Activated T-cell treated with anti-CD3 and anti-CD28 coated beads, Interleukin-2, amount 50 U/mL, for 4 hours (primary cell): ENCODE measurements at regions not wholly inside any gene's neighbourhood (a gene's known extent, or its start where the extent isn't known, plus 50 kb on each side); places are given as distances from the start of the nearest gene placed in this dataset.
"Not testable (repeated sequence)": the region's sequence is repeated elsewhere in the genome, so short reads cannot be mapped to it uniquely, and the experiment has no call there.

ENCODE experiments used
- ATAC-seq, 2 donors: fragments of 200-7000 bp; cut with Tn5 transposase; one replicate each; pipeline ENCODE4 v1.10.0; 2021
- DNase-seq: peaks from one replicate; pipeline ENCODE4 v3.0.0-alpha.2; 2020
- H3K27me3 Mint-ChIP-seq: one replicate; pipeline ENCODE4 v1.8.0; 2021; ENCODE audit warnings: low read depth, mixed read lengths
- H3K36me3 Mint-ChIP-seq: one replicate; pipeline ENCODE4 v1.8.0; 2022; ENCODE audit warnings: mixed read lengths; ENCODE audit not compliant: insufficient read depth
- H3K4me1 Mint-ChIP-seq: one replicate; pipeline ENCODE4 v1.8.0; 2021; ENCODE audit warnings: low read depth, mixed read lengths
- H3K4me3 Mint-ChIP-seq: one replicate; pipeline ENCODE4 v1.8.0; 2021; ENCODE audit warnings: mild to moderate bottlenecking, moderate library complexity, mixed read lengths
- H3K9me3 Mint-ChIP-seq: one replicate; pipeline ENCODE4 v1.8.0; 2021; ENCODE audit warnings: mixed read lengths

- Mint-ChIP-seq H3K4me3 (no peak overlapping the region), H3K27me3 (no peaks in the 10 kb centered on the region), H3K36me3 (peaks cover 2% of the 10 kb centered on the region), H3K4me1 (peaks cover 9% of the 10 kb centered on the region), H3K9me3 (no peaks in the 10 kb centered on the region)
- ATAC-seq (no peak), DNase-seq (no peak)
Observed at GRCh38 chr15:75100679-75101078, 77.3 kb downstream of the PPCDC start.

- no peak for DNase-seq
- Mint-ChIP-seq H3K9me3 (no peaks in the 10 kb centered on the region), H3K36me3 (no peaks in the 10 kb centered on the region), H3K4me1 (peaks cover 26% of the 10 kb centered on the region), H3K27me3 (peaks cover 1% of the 10 kb centered on the region), H3K4me3 (peak overlapping the region; percentile 13)
- ATAC-seq, result no peak
Observed at GRCh38 chr15:75104804-75105557, 81.6 kb downstream of the PPCDC start.

- ATAC-seq (no peak), DNase-seq (no peak)
- Mint-ChIP-seq H3K27me3 (peaks cover 5% of the 10 kb centered on the region), H3K36me3 (no peaks in the 10 kb centered on the region), H3K4me1 (peaks cover 32% of the 10 kb centered on the region), H3K9me3 (peaks cover under 1% of the 10 kb centered on the region), H3K4me3 (no peak overlapping the region)
Observed at GRCh38 chr15:75107516-75107907, 84.1 kb downstream of the PPCDC start.

DNA sequence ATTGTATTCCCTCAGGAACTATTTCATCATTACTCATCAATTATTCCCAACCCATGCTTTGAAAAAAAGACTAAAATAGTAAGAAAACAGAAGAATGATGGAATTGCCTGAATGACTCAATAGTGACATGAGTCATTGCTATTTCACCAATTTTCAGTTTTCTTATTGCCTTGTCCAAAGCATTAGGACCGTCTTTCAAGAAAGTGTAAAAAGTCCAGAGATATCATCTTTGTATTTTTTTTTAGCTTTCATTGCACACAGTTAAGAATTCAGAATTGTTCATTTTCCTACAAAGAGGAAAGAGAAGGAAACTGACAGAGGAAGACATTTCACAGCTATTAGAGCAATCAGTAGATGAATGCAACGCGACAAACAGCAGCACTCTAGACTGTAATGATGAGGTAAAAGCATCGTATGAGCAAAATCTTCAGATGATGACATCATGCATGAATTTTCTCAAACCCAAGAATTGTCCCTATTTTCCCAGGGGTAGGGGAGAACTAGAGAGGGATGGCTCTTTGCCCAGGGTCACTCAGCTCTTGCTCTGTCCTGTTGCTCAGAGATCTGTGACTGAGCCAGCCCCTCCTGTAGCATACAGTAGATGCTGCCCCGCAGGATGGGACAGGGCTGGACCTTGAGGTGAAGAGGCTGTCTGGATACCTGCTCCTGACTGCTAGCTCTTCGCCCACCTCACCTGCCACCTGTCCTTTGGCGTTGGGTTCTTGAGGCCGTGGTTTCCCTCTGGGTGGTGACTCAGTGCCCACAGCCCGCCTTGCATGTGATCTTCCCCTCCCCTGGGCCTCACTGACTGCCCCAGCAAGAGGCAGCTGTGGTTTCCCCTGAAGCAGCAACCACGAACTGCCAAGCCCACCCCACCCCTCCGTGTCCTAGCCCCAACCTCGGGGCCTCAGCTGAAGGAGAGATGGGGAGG is 84.8 kb downstream of the PPCDC start:
- Mint-ChIP-seq H3K4me3 (peak overlapping the region; percentile 20), H3K36me3 (no peaks in the 10 kb centered on the region)
- DNase-seq, result peak; percentile 27

GRCh38 chr15:75109021-75109735 is 85.8 kb downstream of the PPCDC start:
- no peak for ATAC-seq
- Mint-ChIP-seq H3K27me3 (peaks cover 5% of the 10 kb centered on the region), H3K36me3 (no peaks in the 10 kb centered on the region), H3K9me3 (peaks cover 8% of the 10 kb centered on the region), H3K4me3 (no peak overlapping the region), H3K4me1 (peaks cover 38% of the 10 kb centered on the region)
- no peak for DNase-seq

More for the DNA sequence above, 84.8 kb downstream of the PPCDC start:
- Mint-ChIP-seq H3K4me1 (peaks cover 38% of the 10 kb centered on the region), H3K27me3 (peaks cover 5% of the 10 kb centered on the region), H3K9me3 (peaks cover 7% of the 10 kb centered on the region)
- ATAC-seq, result peak; percentile 87 to 88

GRCh38 chr15:75109736-75110130 is 86.3 kb downstream of the PPCDC start:
- H3K4me1 Mint-ChIP-seq, result peaks cover 36% of the 10 kb centered on the region
- no peak overlapping the region for H3K4me3 Mint-ChIP-seq
- H3K27me3 Mint-ChIP-seq, result peaks cover 5% of the 10 kb centered on the region
- H3K36me3 Mint-ChIP-seq, result no peaks in the 10 kb centered on the region
- no peak for ATAC-seq
- peaks cover 8% of the 10 kb centered on the region for H3K9me3 Mint-ChIP-seq
- no peak for DNase-seq

DNA sequence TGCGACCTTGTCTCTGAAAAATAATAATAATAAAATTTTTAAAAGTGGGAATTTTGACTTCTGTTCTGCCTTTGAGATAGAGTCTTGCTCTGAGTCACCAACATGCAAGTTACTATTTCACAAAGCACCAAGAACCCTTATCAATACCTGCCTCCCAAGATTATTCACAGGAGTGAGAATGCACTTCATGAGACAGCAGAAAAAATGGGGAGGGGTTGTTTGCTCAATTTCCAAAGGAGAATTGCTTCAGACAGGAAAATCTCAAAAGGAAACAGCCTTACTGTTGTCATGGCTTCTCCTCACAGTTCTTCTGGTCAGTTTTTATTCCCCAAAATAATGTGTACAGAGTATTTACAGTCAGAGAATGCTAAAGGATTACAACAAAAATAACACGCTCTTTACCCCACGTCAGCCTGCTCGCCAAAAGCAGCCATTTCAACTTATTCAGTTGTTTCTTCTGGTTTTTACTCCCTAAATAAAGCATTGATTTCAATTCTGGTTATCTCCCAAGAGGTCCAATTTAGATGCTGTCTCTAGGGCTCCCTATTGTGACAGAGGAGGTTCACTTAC is 89.0 kb downstream of the PPCDC start:
- Mint-ChIP-seq H3K36me3 (no peaks in the 10 kb centered on the region), H3K4me1 (peaks cover 33% of the 10 kb centered on the region), H3K4me3 (no peak overlapping the region), H3K27me3 (peaks cover 5% of the 10 kb centered on the region), H3K9me3 (peaks cover 8% of the 10 kb centered on the region)
- no peak for ATAC-seq
- no peak for DNase-seq

DNA sequence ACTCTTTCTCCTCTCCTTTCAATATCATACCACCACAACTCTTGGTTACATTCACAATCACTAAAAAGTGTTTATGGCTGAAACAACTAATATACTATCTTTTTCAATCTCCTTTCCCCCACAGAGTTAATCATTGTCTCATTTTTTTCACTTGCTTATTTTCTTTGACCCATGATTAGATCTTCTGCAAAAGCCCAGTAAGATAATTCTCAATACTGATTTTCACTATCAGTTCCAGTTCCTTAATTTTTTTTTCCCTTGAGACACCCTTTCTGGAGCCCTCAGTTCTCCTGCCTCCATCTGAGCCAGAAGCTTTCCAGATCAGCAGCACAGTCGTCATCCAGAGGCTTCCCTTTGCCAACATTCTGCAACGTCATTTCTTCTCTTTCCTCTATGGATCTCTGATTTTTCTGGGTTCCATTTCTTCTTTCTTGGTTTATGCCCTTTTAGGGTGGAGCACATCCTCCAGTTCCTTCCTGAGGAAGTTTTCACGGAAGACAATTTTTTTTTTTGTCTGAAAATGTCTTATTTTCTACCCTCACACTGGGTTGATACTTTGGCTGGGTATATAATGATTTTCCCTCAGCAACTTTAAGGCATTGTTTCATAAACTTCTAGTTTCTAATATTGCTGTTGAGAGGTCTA is 88.7 kb upstream of the C15orf39 start:
- H3K4me3 Mint-ChIP-seq, result no peak overlapping the region
- ATAC-seq (no peak), DNase-seq (no peak)
- H3K36me3 Mint-ChIP-seq, result no peaks in the 10 kb centered on the region
- peaks cover 8% of the 10 kb centered on the region for H3K9me3 Mint-ChIP-seq
- peaks cover 5% of the 10 kb centered on the region for H3K27me3 Mint-ChIP-seq
- H3K4me1 Mint-ChIP-seq, result peaks cover 29% of the 10 kb centered on the region

- no peaks in the 10 kb centered on the region for H3K36me3 Mint-ChIP-seq
- DNase-seq (no peak), ATAC-seq (no peak)
- H3K27me3 Mint-ChIP-seq, result peaks cover 5% of the 10 kb centered on the region
- H3K4me3 Mint-ChIP-seq, result no peak overlapping the region
- H3K4me1 Mint-ChIP-seq, result peaks cover 16% of the 10 kb centered on the region
- peaks cover 8% of the 10 kb centered on the region for H3K9me3 Mint-ChIP-seq
Observed at GRCh38 chr15:75114327-75114726, 87.4 kb upstream of the C15orf39 start.

DNA sequence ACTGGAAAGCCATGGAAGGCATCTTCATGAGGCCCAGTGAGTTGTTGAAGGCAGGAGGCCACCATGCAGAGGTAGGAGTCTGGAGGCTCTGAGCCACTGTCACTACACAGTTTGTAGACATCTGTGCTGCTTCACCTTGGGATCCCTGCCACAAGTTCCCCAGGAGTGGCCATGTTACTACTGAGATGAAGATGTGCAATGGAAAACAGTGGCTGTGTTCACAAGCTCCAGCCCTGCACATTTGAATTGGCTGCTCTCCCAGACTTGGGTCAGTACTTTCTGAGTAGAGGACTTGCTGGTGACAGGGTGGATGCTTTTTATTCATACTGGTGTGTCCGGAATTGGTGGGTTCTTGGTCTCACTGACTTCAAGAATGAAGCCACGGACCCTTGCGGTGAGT is 86.9 kb upstream of the C15orf39 start:
- H3K9me3 Mint-ChIP-seq, result peaks cover 8% of the 10 kb centered on the region

DNA sequence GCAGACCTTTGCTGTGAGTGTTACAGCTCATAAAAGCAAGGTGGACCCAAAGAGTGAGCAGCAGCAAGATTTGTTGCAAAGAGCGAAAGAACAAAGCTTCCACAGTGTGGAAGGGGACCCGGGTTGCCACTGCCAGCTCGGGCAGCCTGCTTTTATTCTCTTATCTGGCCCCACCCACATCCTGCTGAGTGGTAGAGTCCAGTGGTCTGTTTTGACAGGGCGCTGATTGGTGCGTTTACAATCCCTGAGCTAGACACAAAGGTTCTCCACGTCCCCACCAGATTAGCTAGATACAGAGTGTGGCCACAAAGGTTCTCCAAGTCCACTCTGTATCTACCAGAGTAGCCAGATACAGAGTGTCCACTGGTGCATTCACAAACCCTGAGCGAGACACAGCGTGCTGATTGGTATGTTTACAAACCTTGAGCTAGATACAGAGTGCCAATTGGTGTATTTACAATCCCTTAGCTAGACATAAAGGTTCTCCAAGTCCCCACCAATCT is 86.2 kb upstream of the C15orf39 start:
- not testable (repeated sequence) for H3K9me3 Mint-ChIP-seq, H3K4me1 Mint-ChIP-seq, H3K27me3 Mint-ChIP-seq, H3K36me3 Mint-ChIP-seq, ATAC-seq, H3K4me3 Mint-ChIP-seq, DNase-seq

More for the DNA sequence above, 86.9 kb upstream of the C15orf39 start:
- Mint-ChIP-seq H3K4me3 (no peak overlapping the region), H3K27me3 (peaks cover 5% of the 10 kb centered on the region), H3K4me1 (peaks cover 12% of the 10 kb centered on the region), H3K36me3 (no peaks in the 10 kb centered on the region)
- DNase-seq, result no peak
- ATAC-seq, result no peak

DNA sequence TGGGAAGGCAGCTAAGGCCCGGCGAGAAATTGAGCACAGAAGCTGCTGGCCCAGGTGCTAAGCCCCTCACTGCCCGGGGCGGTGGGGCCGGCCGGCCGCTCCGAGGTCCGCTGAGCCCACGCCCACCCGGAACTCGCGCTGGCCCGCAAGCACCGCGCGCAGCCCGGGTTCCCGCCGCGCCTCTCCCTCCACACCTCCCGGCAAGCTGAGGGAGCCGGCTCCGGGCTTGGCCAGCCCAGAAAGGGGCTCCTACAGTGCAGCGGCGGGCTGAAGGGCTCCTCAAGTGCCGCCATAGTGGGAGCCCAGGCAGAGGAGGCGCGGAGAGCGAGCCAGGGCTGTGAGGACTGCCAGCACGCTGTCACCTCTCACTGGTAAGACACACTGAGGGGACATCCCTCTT is 85.5 kb upstream of the C15orf39 start:
- H3K9me3 Mint-ChIP-seq, H3K36me3 Mint-ChIP-seq, DNase-seq, ATAC-seq, H3K4me3 Mint-ChIP-seq, H3K27me3 Mint-ChIP-seq, H3K4me1 Mint-ChIP-seq: not testable (repeated sequence)

DNA sequence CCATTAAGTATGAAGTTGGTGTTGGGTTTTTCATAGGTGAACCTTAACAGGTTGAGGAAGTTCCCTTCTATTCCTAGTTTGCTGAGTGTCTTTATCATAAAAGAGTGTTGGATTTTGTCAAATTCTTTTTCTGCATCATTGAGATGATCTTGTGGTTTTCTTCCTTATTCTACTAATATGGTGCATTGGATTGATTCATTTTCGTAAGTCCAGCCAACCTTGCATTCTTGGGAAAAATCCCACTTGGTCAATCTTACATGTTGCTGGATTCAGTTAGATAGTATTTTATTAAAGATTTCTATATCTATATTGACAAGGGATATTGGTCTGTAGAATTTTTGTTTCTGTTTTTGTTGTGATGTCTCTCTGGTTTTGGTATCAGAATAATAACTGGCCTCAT is 83.7 kb upstream of the C15orf39 start:
- no peak for DNase-seq
- no peak for ATAC-seq
- H3K4me1 Mint-ChIP-seq, result peaks cover 2% of the 10 kb centered on the region
- H3K9me3 Mint-ChIP-seq, result peaks cover 3% of the 10 kb centered on the region
- H3K27me3 Mint-ChIP-seq, result no peaks in the 10 kb centered on the region
- no peaks in the 10 kb centered on the region for H3K36me3 Mint-ChIP-seq
- H3K4me3 Mint-ChIP-seq, result no peak overlapping the region
